GM18907 (cell line): ENCODE measurements at regions not wholly inside any gene's neighbourhood (a gene's known extent, or its start where the extent isn't known, plus 50 kb on each side); places are given as distances from the start of the nearest gene placed in this dataset.

ENCODE experiments used
- ATAC-seq: cut with Tn5 transposase; IDR thresholded peaks from one replicate; pipeline ENCODE4 v1.9.1; 2021; ENCODE audit warnings: mild to moderate bottlenecking, moderate library complexity; ENCODE audit not compliant: unreplicated experiment

DNA sequence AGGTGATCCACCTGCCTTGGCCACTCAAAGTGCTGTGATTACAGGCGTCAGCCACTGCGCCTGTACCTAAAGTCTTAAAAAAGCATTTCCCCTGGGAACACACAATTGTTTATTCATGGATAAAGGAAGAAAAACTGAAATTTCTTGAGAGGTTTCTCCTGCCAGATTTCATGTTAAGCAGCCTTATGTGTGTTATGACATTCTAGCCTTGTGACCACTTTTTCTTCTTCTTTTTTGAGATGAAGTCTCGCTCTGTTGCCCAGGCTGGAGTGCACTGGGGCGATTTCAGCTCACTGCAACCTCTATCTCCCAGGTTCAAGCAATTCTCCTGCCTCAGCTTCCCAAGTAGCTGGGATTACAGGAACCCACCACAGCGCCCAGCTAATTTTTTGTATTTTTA is 57.8 kb upstream of the PLAC8 start:
- ATAC-seq, result no peak

- no peak for ATAC-seq
Observed at GRCh38 chr4:83171436-83172039, 57.0 kb upstream of the PLAC8 start.

- peak; percentile 61 for ATAC-seq
Observed at GRCh38 chr4:83170952-83171399, 56.4 kb upstream of the PLAC8 start.
